Endodermal cell (in vitro differentiated cells): ENCODE measurements at regions not wholly inside any gene's neighbourhood (a gene's known extent, or its start where the extent isn't known, plus 50 kb on each side); places are given as distances from the start of the nearest gene placed in this dataset.
"Not testable (repeated sequence)": the region's sequence is repeated elsewhere in the genome, so short reads cannot be mapped to it uniquely, and the experiment has no call there.

Experiments used
- DNase-seq: peaks from one replicate; pipeline ENCODE4 v3.0.0-alpha.2; 2017
- H3K27ac ChIP-seq: 2 replicates; pipeline ENCODE4 v1.5.1; 2013; ENCODE audit warnings: mild to moderate bottlenecking, low read depth, low read length, moderate library complexity
- H3K27me3 ChIP-seq: 2 replicates; pipeline ENCODE4 v1.6.1; 2013; ENCODE audit warnings: mild to moderate bottlenecking, low read length, moderate library complexity; ENCODE audit not compliant: insufficient read depth, control insufficient read depth, poor library complexity, severe bottlenecking
- H3K36me3 ChIP-seq: 2 replicates; pipeline ENCODE4 v1.7.0; 2013; ENCODE audit warnings: mild to moderate bottlenecking, low read length, moderate library complexity; ENCODE audit not compliant: control insufficient read depth, insufficient read depth
- H3K4me1 ChIP-seq: one replicate; pipeline ENCODE4 v1.7.0; 2013; ENCODE audit warnings: low read length; ENCODE audit not compliant: control insufficient read depth, insufficient read depth
- H3K4me3 ChIP-seq: 2 replicates; pipeline ENCODE4 v1.5.1; 2013; ENCODE audit warnings: mild to moderate bottlenecking, low read length, moderate library complexity
- H3K9ac ChIP-seq: 2 replicates; pipeline ENCODE4 v1.6.1; 2013; ENCODE audit warnings: mild to moderate bottlenecking, low read length, moderate library complexity; ENCODE audit not compliant: poor library complexity, severe bottlenecking; ENCODE audit errors: extremely low read depth
- H3K9me3 ChIP-seq: 2 replicates; pipeline ENCODE4 v1.6.1; 2013; ENCODE audit warnings: mild to moderate bottlenecking, low read length, moderate library complexity; ENCODE audit not compliant: control insufficient read depth
- H3K27ac Mint-ChIP-seq: 2 replicates; pipeline ENCODE4 v1.8.0; 2020; ENCODE audit warnings: mixed read lengths
- H3K27me3 Mint-ChIP-seq: 2 replicates; pipeline ENCODE4 v1.8.0; 2021; ENCODE audit warnings: mild to moderate bottlenecking, mixed read lengths; ENCODE audit not compliant: insufficient read depth
- H3K36me3 Mint-ChIP-seq: 2 replicates; pipeline ENCODE4 v1.8.0; 2020; ENCODE audit warnings: low read depth, mixed read lengths
- H3K4me1 Mint-ChIP-seq: 2 replicates; pipeline ENCODE4 v1.8.0; 2020; ENCODE audit warnings: mixed read lengths
- H3K4me3 Mint-ChIP-seq: 2 replicates; pipeline ENCODE4 v1.8.0; 2020; ENCODE audit warnings: mild to moderate bottlenecking, moderate library complexity, mixed read lengths
- H3K9me3 Mint-ChIP-seq: 2 replicates; pipeline ENCODE4 v1.8.0; 2020; ENCODE audit warnings: mild to moderate bottlenecking, mixed read lengths
- CTCF ChIP-seq: fragments of 200-600 bp; sonication (generic); conservative IDR thresholded peaks from 2 replicates; pipeline ENCODE4 v1.5.0; 2021; ENCODE audit warnings: antibody characterized with exemption, mild to moderate bottlenecking
- WGBS, 2 experiments: methylation state at CpG; one replicate each; pipeline versions ENCODE4 v1.1.5 to v1.1.7; 2013; ENCODE audit warnings: missing lambda C conversion rate in 2 of 2, mixed read lengths in 1 of 2; ENCODE audit not compliant: insufficient coverage in 1 of 2, insufficient read length in 1 of 2; 5-methylcytosine and 5-hydroxymethylcytosine counted together

- Mint-ChIP-seq H3K36me3 (no peaks in the 10 kb centered on the region), H3K4me3 (no peak overlapping the region), H3K4me1 (peaks cover 32% of the 10 kb centered on the region), H3K27me3 (peaks cover 2% of the 10 kb centered on the region), H3K9me3 (peaks cover 3% of the 10 kb centered on the region), H3K27ac (no peak overlapping the region)
- no peak for DNase-seq
- no peaks in the 10 kb centered on the region for H3K27me3 ChIP-seq
- WGBS, 2 experiments = 84 to 87% methylated on average over 8 to 9 of the region's 9 CpGs
- no peaks in the 10 kb centered on the region for H3K9me3 ChIP-seq
- TF ChIP-seq CTCF = no peak
- no peaks in the 10 kb centered on the region for H3K36me3 ChIP-seq
- H3K4me3 ChIP-seq = no peak overlapping the region
- H3K4me1 ChIP-seq = peaks cover 5% of the 10 kb centered on the region
- H3K9ac ChIP-seq = no peak overlapping the region
- H3K27ac ChIP-seq = no peak overlapping the region
Observed at GRCh38 chr20:50449738-50450492, 60.3 kb upstream of the PTPN1 start.

DNA sequence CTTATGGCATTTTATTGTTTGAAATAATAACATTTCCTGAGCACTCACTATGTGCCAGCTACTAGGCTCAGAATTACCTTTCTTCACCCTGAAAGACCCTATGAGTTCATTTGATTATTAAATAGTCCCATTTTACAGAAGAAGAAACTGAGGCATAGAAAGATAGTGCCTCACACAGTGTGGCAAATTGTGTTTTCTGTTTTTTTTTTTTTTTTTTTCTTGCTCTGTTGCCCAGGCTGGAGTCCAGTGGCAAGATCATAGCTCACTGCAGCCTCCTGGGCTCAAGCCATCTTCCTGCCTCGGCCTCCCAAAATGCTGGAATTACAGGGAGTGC, 59.7 kb upstream of the PTPN1 start:
- DNase-seq = no peak
- Histone ChIP-seq H3K36me3 (no peaks in the 10 kb centered on the region), H3K27ac (peak overlapping the region; percentile 89), H3K4me1 (peaks cover 5% of the 10 kb centered on the region), H3K27me3 (no peaks in the 10 kb centered on the region), H3K9ac (no peak overlapping the region), H3K4me3 (no peak overlapping the region), H3K9me3 (no peaks in the 10 kb centered on the region)
- Mint-ChIP-seq H3K4me1 (peaks cover 32% of the 10 kb centered on the region), H3K9me3 (peaks cover 3% of the 10 kb centered on the region), H3K27me3 (peaks cover 2% of the 10 kb centered on the region), H3K4me3 (no peak overlapping the region), H3K36me3 (no peaks in the 10 kb centered on the region), H3K27ac (peak overlapping the region; percentile 93)
- TF ChIP-seq CTCF = no peak
- WGBS, 2 experiments = 86 to 88% methylated on average over 1 of the region's 1 CpG

DNA sequence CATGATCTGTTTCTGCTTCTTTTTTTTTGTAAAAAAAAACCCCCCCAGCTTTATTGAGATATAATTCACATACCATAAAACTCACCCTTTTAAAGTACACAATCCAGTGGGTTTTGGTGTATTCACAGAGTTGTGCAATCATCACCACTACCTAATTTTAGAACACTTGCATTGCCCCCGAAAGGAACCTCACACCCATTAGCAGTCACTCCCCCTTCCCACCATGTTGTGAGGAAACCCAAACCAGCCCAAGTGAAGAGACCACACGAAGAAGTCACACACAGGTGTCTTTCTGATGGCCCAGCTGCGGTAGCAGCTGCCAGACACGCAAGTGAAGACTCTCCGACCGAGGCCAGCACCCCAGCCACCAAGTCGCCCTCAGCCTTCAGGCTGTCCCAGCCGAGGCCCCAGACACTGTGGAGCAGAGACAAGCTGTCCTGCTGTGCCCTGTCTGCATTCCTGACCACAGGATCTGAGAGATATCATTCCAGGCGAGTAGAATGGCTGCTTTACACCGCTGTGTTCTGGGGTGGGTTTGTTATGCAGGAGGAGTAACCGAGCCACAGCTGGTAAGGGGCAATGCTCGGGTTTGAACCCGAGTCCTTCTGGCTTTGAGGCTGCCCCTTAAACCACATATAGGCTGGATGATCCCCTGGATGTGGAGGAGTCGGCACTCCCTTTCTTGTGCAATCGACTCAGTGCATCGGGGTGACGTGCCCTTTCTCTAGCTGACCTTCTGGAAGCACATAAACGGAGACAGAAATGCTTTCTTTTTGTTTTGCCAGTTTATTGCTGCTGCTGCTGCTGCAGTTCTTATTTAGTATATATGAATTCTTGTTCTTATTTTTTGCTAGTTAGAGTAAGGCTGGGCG, 59.1 kb upstream of the PTPN1 start:
- Histone ChIP-seq H3K27ac (peak overlapping the region; percentile 89), H3K36me3 (no peaks in the 10 kb centered on the region), H3K4me1 (peaks cover 5% of the 10 kb centered on the region), H3K9ac (peak overlapping the region; percentile 47), H3K27me3 (no peaks in the 10 kb centered on the region), H3K4me3 (peak overlapping the region; percentile 48), H3K9me3 (no peaks in the 10 kb centered on the region)
- peaks cover 33% of the 10 kb centered on the region for H3K4me1 Mint-ChIP-seq
- H3K9me3 Mint-ChIP-seq = peaks cover 2% of the 10 kb centered on the region
- peak overlapping the region; percentile 93 for H3K27ac Mint-ChIP-seq
- H3K27me3 Mint-ChIP-seq = peaks cover 2% of the 10 kb centered on the region
- H3K36me3 Mint-ChIP-seq = no peaks in the 10 kb centered on the region
- DNase-seq = peak; percentile 94
- TF ChIP-seq CTCF = no peak
- 17 to 35% methylated on average over 7 to 19 of the region's 19 CpGs for WGBS, 2 experiments
- peak overlapping the region; percentile 30 for H3K4me3 Mint-ChIP-seq

DNA sequence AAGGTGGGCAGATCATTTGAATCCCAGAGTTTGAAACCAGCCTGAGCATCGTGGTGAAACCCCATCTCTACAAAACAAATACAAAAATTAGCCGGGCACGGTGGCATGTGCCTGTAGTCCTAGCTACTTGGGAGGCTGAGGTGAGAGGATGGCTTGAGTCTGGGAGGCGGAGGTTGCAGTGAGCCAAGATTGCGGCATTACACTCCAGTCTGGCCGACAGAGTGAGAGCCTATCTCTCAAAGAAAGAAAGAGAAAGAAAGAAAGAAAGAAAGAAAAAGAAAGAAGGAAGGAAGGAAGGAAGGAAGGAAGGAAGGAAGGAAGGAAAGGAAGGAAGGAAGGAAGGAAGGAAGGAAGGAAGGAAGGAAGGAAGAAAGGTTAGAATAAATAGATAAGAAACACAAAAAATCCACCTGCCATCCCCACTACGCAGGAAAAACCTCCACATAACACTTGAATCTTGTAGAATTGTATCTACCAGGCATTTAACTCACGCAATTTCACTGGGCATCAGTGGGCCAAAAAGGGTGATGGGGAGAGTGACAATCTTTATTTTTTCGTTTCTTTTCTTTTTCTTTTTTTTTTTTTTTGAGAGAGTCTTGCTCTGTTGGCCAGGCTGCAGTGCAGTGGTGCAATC, 58.3 kb upstream of the PTPN1 start:
- Mint-ChIP-seq H3K27ac (peak overlapping the region; percentile 93), H3K4me1 (peaks cover 28% of the 10 kb centered on the region)
- not testable (repeated sequence) for H3K9me3 ChIP-seq, DNase-seq, H3K9me3 Mint-ChIP-seq, H3K36me3 Mint-ChIP-seq, H3K4me3 Mint-ChIP-seq, H3K4me3 ChIP-seq, H3K27me3 ChIP-seq, H3K36me3 ChIP-seq, H3K4me1 ChIP-seq, H3K27me3 Mint-ChIP-seq
- 91% methylated on average over 8 of the region's 9 CpGs; no CpG with 5 or more reads in 1 of the 2 experiments for WGBS, 2 experiments
- H3K27ac ChIP-seq = peak overlapping the region; percentile 88
- H3K9ac ChIP-seq = peak overlapping the region; percentile 47
